ENCODE measurements at regions not wholly inside any gene's neighbourhood (a gene's known extent, or its start where the extent isn't known, plus 50 kb on each side); places are given as distances from the start of the nearest gene placed in this dataset.

DNA sequence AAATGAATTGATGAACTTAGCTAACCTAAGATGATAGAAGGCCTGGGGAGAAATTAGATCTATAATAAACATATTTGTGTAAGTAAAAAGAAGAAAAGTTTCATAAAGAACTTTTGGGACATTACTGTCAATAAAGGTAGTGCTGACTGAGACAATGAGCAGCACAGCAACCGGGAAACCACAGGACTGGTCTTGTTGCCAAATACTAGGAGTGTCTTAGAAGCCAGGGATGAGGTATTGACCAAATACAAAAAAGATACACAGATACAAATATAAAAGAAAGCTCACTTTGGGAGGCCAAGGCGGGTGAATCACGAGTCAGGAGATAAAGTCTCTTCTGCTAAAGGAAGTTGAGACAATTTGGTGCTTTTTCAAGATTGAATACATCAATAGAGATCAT is 362.4 kb upstream of the ZNF385D start:
- no peak for TF ChIP-seq TCF7L2 (IDR thresholded peaks at IDR 0.05; ENCODE audit: low read depth, low read length)
- TF ChIP-seq TEAD3 (CRISPR knock-in tag; optimal IDR thresholded peaks at IDR 0.05; ENCODE audit: borderline replicate concordance): no peak
- TF ChIP-seq CTCF (CRISPR knock-in tag; IDR thresholded peaks at IDR 0.05): no peak
- TF ChIP-seq CSRNP1 (CRISPR knock-in tag; IDR thresholded peaks at IDR 0.05): no peak
- no peak for TF ChIP-seq ZFP1 (CRISPR knock-in tag; IDR thresholded peaks at IDR 0.05)

Measured in HepG2 (cell line).